Hepatocyte (in vitro differentiated cells): ENCODE measurements at regions not wholly inside any gene's neighbourhood (a gene's known extent, or its start where the extent isn't known, plus 50 kb on each side); places are given as distances from the start of the nearest gene placed in this dataset.

ENCODE experiments used
- DNase-seq: peaks from one replicate; pipeline ENCODE4 v3.0.0-alpha.2; 2016; ENCODE audit warnings: low spot score
- H2AFZ ChIP-seq: fragments of 200-600 bp; sonication (generic); 2 replicates; pipeline ENCODE4 v1.6.0; 2016; ENCODE audit warnings: antibody characterized with exemption, mild to moderate bottlenecking
- H3K27ac ChIP-seq: fragments of 200-600 bp; sonication (generic); 2 replicates; pipeline ENCODE4 v1.5.1; 2016; ENCODE audit warnings: mild to moderate bottlenecking
- H3K27me3 ChIP-seq: fragments of 200-600 bp; sonication (generic); 2 replicates; pipeline ENCODE4 v1.6.1; 2016
- H3K36me3 ChIP-seq: fragments of 200-600 bp; sonication (generic); replicated peaks from 2 replicates; pipeline ENCODE4 v1.5.1; 2016; ENCODE audit warnings: low read depth; ENCODE audit not compliant: insufficient read depth
- H3K4me1 ChIP-seq: fragments of 200-600 bp; sonication (generic); 2 replicates; pipeline ENCODE4 v1.5.1; 2016; ENCODE audit warnings: mild to moderate bottlenecking, moderate library complexity; ENCODE audit not compliant: insufficient read depth
- H3K4me2 ChIP-seq: fragments of 200-600 bp; sonication (generic); 2 replicates; pipeline ENCODE4 v1.6.0; 2016
- H3K4me3 ChIP-seq: fragments of 200-600 bp; sonication (generic); 2 replicates; pipeline ENCODE4 v1.5.1; 2016; ENCODE audit warnings: mild to moderate bottlenecking
- H3K79me2 ChIP-seq: fragments of 200-600 bp; sonication (generic); 2 replicates; pipeline ENCODE4 v1.6.0; 2017; ENCODE audit warnings: mild to moderate bottlenecking
- H3K9me2 ChIP-seq: fragments of 200-600 bp; sonication (generic); replicated peaks from 2 replicates; pipeline ENCODE4 v1.6.0; 2017; ENCODE audit warnings: mild to moderate bottlenecking; ENCODE audit not compliant: insufficient read depth
- H3K9me3 ChIP-seq: fragments of 200-600 bp; sonication (generic); 2 replicates; pipeline ENCODE4 v1.5.1; 2016; ENCODE audit warnings: low read depth, mild to moderate bottlenecking
- H4K20me1 ChIP-seq: fragments of 200-600 bp; sonication (generic); 2 replicates; pipeline ENCODE4 v1.6.0; 2016; ENCODE audit warnings: mild to moderate bottlenecking; ENCODE audit not compliant: insufficient read depth, poor library complexity, severe bottlenecking
- CTCF ChIP-seq: fragments of 200-600 bp; sonication (generic); IDR thresholded peaks from 2 replicates; pipeline ENCODE4 v1.5.1; 2016; ENCODE audit warnings: antibody characterized with exemption, mild to moderate bottlenecking; ENCODE audit not compliant: poor library complexity
- EZH2 ChIP-seq: fragments of 200-600 bp; sonication (generic); IDR thresholded peaks from 2 replicates; pipeline ENCODE4 v1.6.1; 2016; ENCODE audit warnings: antibody characterized with exemption, mild to moderate bottlenecking, borderline replicate concordance
- EZH2phosphoT487 ChIP-seq: fragments of 200-600 bp; sonication (generic); IDR thresholded peaks from one replicate; pipeline ENCODE4 v1.6.1; 2018; ENCODE audit warnings: antibody characterized with exemption, mild to moderate bottlenecking, low read depth, moderate library complexity; ENCODE audit not compliant: unreplicated experiment, severe bottlenecking
- WGBS: methylation state at CpG from one replicate; pipeline ENCODE4 v1.1.6; 2016; ENCODE audit warnings: low lambda C conversion rate; ENCODE audit errors: missing lambda C conversion rate; 5-methylcytosine and 5-hydroxymethylcytosine counted together

DNA sequence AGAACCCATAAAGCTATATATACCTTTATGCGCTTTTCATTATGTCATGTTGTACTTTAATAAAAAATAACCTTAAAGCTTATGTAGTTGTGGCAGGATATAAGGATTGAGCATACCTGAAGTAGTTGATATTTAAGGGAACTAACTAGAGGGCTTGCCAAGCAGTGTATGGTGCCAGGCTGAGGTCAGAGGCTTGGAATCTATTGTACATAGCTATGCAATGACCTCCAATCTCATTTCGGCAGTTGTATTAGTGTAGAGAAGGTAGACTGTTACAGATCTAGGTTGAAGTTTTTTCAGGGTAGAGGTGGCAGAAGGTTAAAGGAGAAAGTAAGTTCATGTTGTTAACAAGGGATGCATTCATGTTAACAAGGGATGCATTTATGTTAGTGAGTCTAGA lies 397.7 kb upstream of the HS3ST5 start:
- DNase-seq, result no peak
- Histone ChIP-seq H3K4me3 (no peak overlapping the region), H2AFZ (no peak overlapping the region), H3K79me2 (no peaks in the 10 kb centered on the region), H3K36me3 (no peaks in the 10 kb centered on the region), H3K4me2 (no peak overlapping the region), H4K20me1 (no peaks in the 10 kb centered on the region), H3K9me3 (no peaks in the 10 kb centered on the region), H3K27me3 (no peaks in the 10 kb centered on the region), H3K4me1 (no peaks in the 10 kb centered on the region), H3K27ac (no peak overlapping the region), H3K9me2 (no peaks in the 10 kb centered on the region)
- 80% methylated on average over 2 of the region's 2 CpGs for WGBS
- TF ChIP-seq CTCF, result no peak
- no peak for TF ChIP-seq EZH2phosphoT487
- no peak for TF ChIP-seq EZH2

DNA sequence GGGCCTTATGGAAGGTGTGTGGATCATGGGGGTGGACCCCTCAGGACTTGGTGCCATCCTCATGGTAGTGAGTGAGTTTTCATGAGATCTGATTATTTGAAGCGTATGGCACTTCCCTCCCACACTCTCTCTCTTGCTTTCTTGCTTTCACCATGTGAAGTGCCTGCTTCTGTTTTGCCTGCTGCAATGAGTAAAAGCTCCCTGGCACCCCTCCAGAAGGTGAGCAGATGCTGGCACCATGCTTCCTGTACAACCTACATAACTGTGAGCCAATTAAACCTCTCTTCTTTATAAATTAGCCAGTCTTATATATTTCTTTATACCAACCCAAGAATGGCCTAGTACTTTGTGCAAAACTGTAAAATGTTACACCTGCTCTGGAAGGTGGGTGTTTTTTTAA lies 396.8 kb upstream of the HS3ST5 start:
- Histone ChIP-seq H4K20me1 (no peaks in the 10 kb centered on the region), H3K27me3 (no peaks in the 10 kb centered on the region), H3K27ac (no peak overlapping the region), H3K79me2 (no peaks in the 10 kb centered on the region), H3K4me1 (no peaks in the 10 kb centered on the region), H2AFZ (no peak overlapping the region), H3K4me2 (no peak overlapping the region), H3K9me3 (no peaks in the 10 kb centered on the region), H3K36me3 (no peaks in the 10 kb centered on the region), H3K4me3 (no peak overlapping the region), H3K9me2 (no peaks in the 10 kb centered on the region)
- TF ChIP-seq EZH2, result no peak
- no peak for TF ChIP-seq CTCF
- no peak for TF ChIP-seq EZH2phosphoT487
- DNase-seq, result no peak
- WGBS, result 100% methylated on average over 1 of the region's 1 CpG

- H3K4me1 ChIP-seq, result no peaks in the 10 kb centered on the region
- no peaks in the 10 kb centered on the region for H3K9me3 ChIP-seq
- H3K27me3 ChIP-seq, result no peaks in the 10 kb centered on the region
- H3K4me2 ChIP-seq, result no peak overlapping the region
- peak overlapping the region; percentile 42 for H2AFZ ChIP-seq
- TF ChIP-seq EZH2 (no peak), CTCF (peak; percentile 25)
- no peaks in the 10 kb centered on the region for H3K9me2 ChIP-seq
- DNase-seq, result no peak
- H3K36me3 ChIP-seq, result no peaks in the 10 kb centered on the region
- 70% methylated on average over 5 of the region's 5 CpGs for WGBS
- no peak overlapping the region for H3K4me3 ChIP-seq
- no peak overlapping the region for H3K27ac ChIP-seq
- no peaks in the 10 kb centered on the region for H4K20me1 ChIP-seq
- no peaks in the 10 kb centered on the region for H3K79me2 ChIP-seq
These were observed 392.4 kb upstream of the HS3ST5 start for GRCh38 chr6:114735025-114735735.

DNA sequence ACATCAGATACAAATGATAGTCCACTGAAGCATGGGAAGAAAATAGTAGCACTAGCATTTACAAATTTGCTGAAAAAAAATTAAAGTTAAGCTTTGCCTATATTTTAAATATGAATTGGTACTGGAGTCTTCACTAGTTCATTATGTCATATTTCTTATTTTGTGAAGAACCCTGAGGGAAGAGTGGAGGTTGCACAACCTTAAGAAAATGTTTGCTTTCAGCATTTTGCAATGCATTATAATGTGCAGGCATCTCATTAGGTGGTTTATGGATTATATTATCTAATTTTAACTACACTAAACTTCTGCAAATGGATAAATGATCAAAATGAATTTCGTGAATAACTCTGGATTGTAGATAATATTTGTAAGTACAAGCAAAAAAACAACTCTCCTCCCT lies 390.8 kb upstream of the HS3ST5 start:
- Histone ChIP-seq H3K79me2 (no peaks in the 10 kb centered on the region), H3K27ac (no peak overlapping the region), H2AFZ (no peak overlapping the region), H3K9me2 (no peaks in the 10 kb centered on the region), H3K36me3 (no peaks in the 10 kb centered on the region), H3K27me3 (no peaks in the 10 kb centered on the region), H3K4me2 (no peak overlapping the region), H3K9me3 (no peaks in the 10 kb centered on the region), H3K4me1 (no peaks in the 10 kb centered on the region), H3K4me3 (no peak overlapping the region), H4K20me1 (no peaks in the 10 kb centered on the region)
- TF ChIP-seq EZH2 (no peak), EZH2phosphoT487 (no peak)
- DNase-seq, result no peak
- 84% methylated on average over 1 of the region's 1 CpG for WGBS
